IMR-90 (cell line): ENCODE measurements at regions not wholly inside any gene's neighbourhood (a gene's known extent, or its start where the extent isn't known, plus 50 kb on each side); places are given as distances from the start of the nearest gene placed in this dataset.
"Not testable (repeated sequence)": the region's sequence is repeated elsewhere in the genome, so short reads cannot be mapped to it uniquely, and the experiment has no call there.

ENCODE experiments used
- ATAC-seq: fragments of 200-7000 bp; cut with Tn5 transposase; 2 replicates; pipeline ENCODE4 v1.9.1; 2020; ENCODE audit warnings: low read depth, mild to moderate bottlenecking, moderate library complexity
- BruUV-seq: library from RNA; stranded (reverse); fragments of 400-500 nt; replicated peaks from 2 replicates; lab custom pipeline; 2021; lab: Mats Ljungman, UMichigan
- CTCF ChIA-PET: fragments of 300-600 bp; formaldehyde crosslinking; extraction: SDS; loops from one replicate; lab custom pipeline; 2021; ENCODE audit warnings: antibody characterized with exemption; lab: Yijun Ruan, JAX
- POLR2A ChIA-PET: fragments of 300-600 bp; sonication (Branson Sonifier 250); formaldehyde crosslinking; loops from one replicate; lab custom pipeline; 2022; ENCODE audit warnings: antibody characterized with exemption; ENCODE audit not compliant: unreplicated experiment; lab: Charles Lee
- DNase-seq: peaks from one replicate; pipeline ENCODE4 v3.0.0; 2013
- H2AFZ ChIP-seq: replicated peaks from 2 replicates; pipeline ENCODE3; 2013; ENCODE audit warnings: low read length, mild to moderate bottlenecking; ENCODE audit not compliant: poor library complexity
- H2AK5ac ChIP-seq: 2 replicates; pipeline ENCODE4 v1.6.1; 2013; ENCODE audit warnings: low read depth, low read length, inconsistent platforms
- H2AK9ac ChIP-seq: replicated peaks from 2 replicates; pipeline ENCODE3; 2013; ENCODE audit warnings: mild to moderate bottlenecking, low read depth, low read length, moderate library complexity; ENCODE audit not compliant: poor library complexity
- H2BK120ac ChIP-seq: 2 replicates; pipeline ENCODE4 v1.6.1; 2013; ENCODE audit warnings: low read depth, low read length, inconsistent platforms
- H2BK15ac ChIP-seq: 3 replicates; pipeline ENCODE4 v1.6.1; 2013; ENCODE audit warnings: low read depth, low read length, inconsistent platforms
- H2BK20ac ChIP-seq: 2 replicates; pipeline ENCODE4 v1.6.1; 2013; ENCODE audit warnings: low read depth, mild to moderate bottlenecking, inconsistent platforms, low read length, moderate library complexity
- H2BK5ac ChIP-seq: 2 replicates; pipeline ENCODE4 v1.6.1; 2013; ENCODE audit warnings: mild to moderate bottlenecking, low read depth, low read length, inconsistent platforms; ENCODE audit not compliant: poor library complexity, severe bottlenecking
- H3K14ac ChIP-seq: replicated peaks from 2 replicates; pipeline ENCODE4 v1.6.1; 2013; ENCODE audit warnings: low read depth, low read length, inconsistent platforms
- H3K18ac ChIP-seq: 2 replicates; pipeline ENCODE4 v1.6.1; 2013; ENCODE audit warnings: low read depth, low read length, control low read depth
- H3K23ac ChIP-seq: 2 replicates; pipeline ENCODE4 v1.6.1; 2013; ENCODE audit warnings: low read depth, low read length, inconsistent platforms
- H3K27ac ChIP-seq: 2 replicates; pipeline ENCODE4 v1.5.1; 2013; ENCODE audit warnings: mild to moderate bottlenecking, control low read depth, low read length; ENCODE audit not compliant: insufficient read depth
- H3K27me3 ChIP-seq: 2 replicates; pipeline ENCODE4 v1.6.1; 2013; ENCODE audit warnings: low read length; ENCODE audit not compliant: control insufficient read depth, insufficient read depth
- H3K36me3 ChIP-seq: 2 replicates; pipeline ENCODE4 v1.6.1; 2013; ENCODE audit warnings: low read length, mixed read lengths; ENCODE audit not compliant: control insufficient read depth, insufficient read depth
- H3K4ac ChIP-seq: 2 replicates; pipeline ENCODE4 v1.6.1; 2013; ENCODE audit warnings: low read depth, low read length, inconsistent platforms
- H3K4me1 ChIP-seq: 2 replicates; pipeline ENCODE4 v1.6.1; 2013; ENCODE audit warnings: low read length, mixed read lengths; ENCODE audit not compliant: control insufficient read depth, insufficient read depth
- H3K4me2 ChIP-seq: 2 replicates; pipeline ENCODE4 v1.6.1; 2013; ENCODE audit warnings: low read depth, mild to moderate bottlenecking, control low read depth, low read length, moderate library complexity
- H3K4me3 ChIP-seq: 2 replicates; pipeline ENCODE4 v1.5.1; 2013; ENCODE audit warnings: low read depth, mild to moderate bottlenecking, control low read depth, low read length, moderate library complexity; ENCODE audit not compliant: insufficient read depth
- H3K56ac ChIP-seq: 2 replicates; pipeline ENCODE4 v1.6.1; 2013; ENCODE audit warnings: low read length, inconsistent platforms; ENCODE audit not compliant: insufficient read depth; ENCODE audit errors: extremely low read depth
- H3K79me1 ChIP-seq, 2 experiments: 2 replicates each; pipeline ENCODE4 v1.6.1; 2013; ENCODE audit warnings: low read length in 2 of 2, inconsistent platforms in 1 of 2, low read depth in 1 of 2
- H3K9ac ChIP-seq: 2 replicates; pipeline ENCODE4 v1.6.1; 2013; ENCODE audit warnings: low read depth, low read length, control low read depth
- H3K9me1 ChIP-seq: 2 replicates; pipeline ENCODE4 v1.6.1; 2013; ENCODE audit warnings: low read length, inconsistent platforms; ENCODE audit not compliant: insufficient read depth
- H3K9me3 ChIP-seq: 2 replicates; pipeline ENCODE4 v1.6.1; 2013; ENCODE audit warnings: low read length; ENCODE audit not compliant: control insufficient read depth, insufficient read depth
- H4K20me1 ChIP-seq: 2 replicates; pipeline ENCODE4 v1.6.1; 2013; ENCODE audit warnings: low read length, inconsistent platforms; ENCODE audit not compliant: insufficient read depth
- H4K5ac ChIP-seq: 2 replicates; pipeline ENCODE4 v1.6.1; 2013; ENCODE audit warnings: mild to moderate bottlenecking, low read depth, low read length, control low read depth
- H4K8ac ChIP-seq, 2 experiments: 2 replicates each; pipeline ENCODE4 v1.6.1; 2013; ENCODE audit warnings: low read depth in 2 of 2, low read length in 2 of 2, control low read depth in 1 of 2, inconsistent platforms in 1 of 2
- H4K91ac ChIP-seq: 2 replicates; pipeline ENCODE4 v1.6.1; 2013; ENCODE audit warnings: low read depth, low read length, inconsistent platforms; ENCODE audit not compliant: insufficient read depth
- BHLHE40 ChIP-seq: fragments of 150-350 bp; IDR thresholded peaks from 2 replicates; pipeline ENCODE4 v1.6.1; 2016; ENCODE audit warnings: mild to moderate bottlenecking, low read depth, low read length
- CHD1 ChIP-seq: IDR thresholded peaks from 2 replicates; pipeline ENCODE4 v1.6.1; 2012; ENCODE audit warnings: low read depth, low read length, improper control_type of control experiment
- ELK1 ChIP-seq: fragments of 150-350 bp; IDR thresholded peaks from 2 replicates; pipeline ENCODE4 v1.6.1; 2016; ENCODE audit warnings: low read depth, mild to moderate bottlenecking, low read length, moderate library complexity, borderline replicate concordance
- FOS ChIP-seq: fragments of 150-350 bp; IDR thresholded peaks from 2 replicates; pipeline ENCODE4 v1.6.1; 2016; ENCODE audit warnings: low read depth, low read length
- MAZ ChIP-seq: IDR thresholded peaks from 2 replicates; pipeline ENCODE4 v1.6.1; 2012; ENCODE audit warnings: low read depth, mild to moderate bottlenecking, low read length, improper control_type of control experiment, moderate library complexity, borderline replicate concordance
- NFE2L2 ChIP-seq: fragments of 150-350 bp; IDR thresholded peaks from 2 replicates; pipeline ENCODE4 v1.6.1; 2016; ENCODE audit warnings: low read depth, mild to moderate bottlenecking, low read length
- RAD21 ChIP-seq: IDR thresholded peaks from 2 replicates; pipeline ENCODE4 v1.6.1; 2012; ENCODE audit warnings: low read length, improper control_type of control experiment
- RFX5 ChIP-seq: IDR thresholded peaks from 2 replicates; pipeline ENCODE4 v1.8.0; 2012; ENCODE audit warnings: low read depth, mild to moderate bottlenecking, low read length, moderate library complexity
- SMC3 ChIP-seq: fragments of 150-350 bp; IDR thresholded peaks from 2 replicates; pipeline ENCODE4 v1.6.1; 2016; ENCODE audit warnings: low read depth, mild to moderate bottlenecking, antibody characterized with exemption, low read length, moderate library complexity
- WGBS, 2 experiments: methylation state at CpG; one replicate each; pipeline versions ENCODE4 v1.1.5 to v1.1.7; 2013; ENCODE audit warnings: missing lambda C conversion rate in 2 of 2; ENCODE audit not compliant: insufficient read length in 1 of 2; ENCODE audit errors: extremely low coverage in 2 of 2; 5-methylcytosine and 5-hydroxymethylcytosine counted together
- dilution Hi-C: fragments of 300-500 bp; cut with HindIII; formaldehyde crosslinking; loops from one replicate; pipeline ENCODE4 v1.14.3; 2018; ENCODE audit warnings: low sequenced_read_pairs; ENCODE audit not compliant: unreplicated experiment
- in situ Hi-C: fragments of 300-500 bp; cut with MboI; formaldehyde crosslinking; loops from 3 replicates; pipeline ENCODE4 v1.14.3; 2019; ENCODE audit warnings: low sequenced_read_pairs, inconsistent platforms, mixed read lengths
- intact Hi-C: fragments of 100-400 bp; cut with micrococcal nuclease; formaldehyde crosslinking; loops from 2 replicates; pipeline ENCODE4 v1.10.0; 2022

DNA sequence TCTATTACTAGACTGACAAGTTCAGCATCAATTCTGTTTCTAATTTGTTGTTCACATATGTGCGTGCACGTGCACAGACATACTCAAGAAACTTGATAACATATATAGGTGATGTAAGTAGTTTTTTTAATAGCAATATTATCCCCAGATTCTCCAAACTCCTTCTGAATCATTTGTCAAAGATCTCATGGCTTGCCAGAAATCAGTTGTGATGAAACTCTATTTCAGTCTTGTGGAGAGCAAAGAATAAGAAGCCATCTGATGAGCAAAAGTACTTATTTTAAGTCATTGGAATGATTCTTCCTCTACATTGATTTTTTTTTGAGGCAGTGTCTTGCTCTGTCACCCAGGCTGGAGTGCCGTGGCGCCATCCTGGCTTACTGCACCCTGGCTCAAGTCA lies 167.0 kb upstream of the TBL1XR1 start:
- no peaks in the 10 kb centered on the region for H3K9me3 ChIP-seq
- ATAC-seq (no peak), DNase-seq (no peak)
- POLR2A ChIA-PET = no interaction called here
- no peak overlapping the region for H2AFZ ChIP-seq
- no peak overlapping the region for H3K56ac ChIP-seq
- no peak overlapping the region for H2BK15ac ChIP-seq
- H3K9me1 ChIP-seq = no peaks in the 10 kb centered on the region
- H3K79me1 ChIP-seq = peaks cover 0 to 4% of the 10 kb centered on the region in 2 experiments; a peak in 1 of 4 replicates
- no peak overlapping the region for H2BK120ac ChIP-seq
- H3K27me3 ChIP-seq = no peaks in the 10 kb centered on the region
- H3K4me3 ChIP-seq = no peak overlapping the region
- no peak overlapping the region for H4K8ac ChIP-seq
- no CpG with 5 or more reads among the region's 4 CpGs for whole genome bisulfite sequencing, 2 experiments
- H3K4me1 ChIP-seq = peaks cover 9% of the 10 kb centered on the region
- H3K14ac ChIP-seq = no peak overlapping the region
- in situ Hi-C loops (loop anchor here (5.0 kb wide), 2 partner anchors 167 to 968 kb away; partner anchors contain the start of gene TBL1XR1), dilution Hi-C loops (no loop called here), intact Hi-C loops (loop anchor here (5.0 to 10.0 kb wide), 4 partner anchors 98 to 441 kb away; no protein-coding TSS in a partner anchor)
- H3K36me3 ChIP-seq = no peaks in the 10 kb centered on the region
- H3K9ac ChIP-seq = no peak overlapping the region
- H3K4me2 ChIP-seq = no peak overlapping the region
- H2AK5ac ChIP-seq = no peak overlapping the region; the same call in 1 of the 2 replicates
- no peak overlapping the region for H3K4ac ChIP-seq
- TF ChIP-seq RAD21 = no peak
- TF ChIP-seq NFE2L2 = no peak
- TF ChIP-seq SMC3 = no peak
- no peak for TF ChIP-seq CHD1
- TF ChIP-seq RFX5 = no peak
- no peak for TF ChIP-seq MAZ
- TF ChIP-seq FOS = no peak
- TF ChIP-seq ELK1 = no peak
- no peak for TF ChIP-seq BHLHE40
- no peak overlapping the region for H3K18ac ChIP-seq
- H4K5ac ChIP-seq = no peak overlapping the region
- BruUV-seq = no TSS peak
- CTCF ChIA-PET = no interaction called here
- no peak overlapping the region for H2AK9ac ChIP-seq
- H4K20me1 ChIP-seq = no peaks in the 10 kb centered on the region
- no peak overlapping the region for H3K27ac ChIP-seq
- H2BK20ac ChIP-seq = no peak overlapping the region
- H2BK5ac ChIP-seq = no peak overlapping the region
- no peak overlapping the region for H3K23ac ChIP-seq
- no peak overlapping the region for H4K91ac ChIP-seq

DNA sequence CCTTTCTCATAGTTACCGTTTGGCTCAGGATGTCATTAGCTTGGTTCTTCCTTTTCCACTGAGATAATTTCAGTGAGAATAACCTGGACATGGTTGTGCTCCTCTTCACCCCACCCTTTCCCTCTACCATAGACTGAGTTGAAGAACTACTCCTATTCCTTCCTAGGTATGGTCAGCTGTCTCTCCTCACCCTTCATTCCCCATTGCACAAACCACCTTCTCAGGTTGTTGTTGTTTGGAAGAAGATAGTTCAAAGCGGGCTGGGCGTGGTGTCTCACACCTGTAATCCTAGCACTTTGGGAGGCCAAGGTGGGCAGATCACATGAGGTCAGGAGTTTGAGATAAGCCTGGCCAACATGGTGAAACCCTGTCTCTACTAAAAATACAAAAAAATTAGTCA lies 168.0 kb upstream of the TBL1XR1 start:
- intact Hi-C loops = loop anchor here (10.0 kb wide), 1 partner anchor 440 kb away; no protein-coding TSS in a partner anchor
- H2AK9ac ChIP-seq, H2BK20ac ChIP-seq, H2BK5ac ChIP-seq, H3K14ac ChIP-seq, ATAC-seq, H3K27me3 ChIP-seq, H3K23ac ChIP-seq, DNase-seq, H3K4ac ChIP-seq, POLR2A ChIA-PET, in situ Hi-C loops, H3K36me3 ChIP-seq, H2BK15ac ChIP-seq, H2BK120ac ChIP-seq, H3K79me1 ChIP-seq, H3K27ac ChIP-seq, H2AFZ ChIP-seq, H3K4me1 ChIP-seq, H3K9me3 ChIP-seq, H3K9me1 ChIP-seq, H2AK5ac ChIP-seq, BruUV-seq, H4K8ac ChIP-seq, dilution Hi-C loops, H3K4me2 ChIP-seq, H3K56ac ChIP-seq, H4K5ac ChIP-seq, H3K18ac ChIP-seq, H3K4me3 ChIP-seq, H4K20me1 ChIP-seq, H4K91ac ChIP-seq, H3K9ac ChIP-seq: not testable (repeated sequence)
- CTCF ChIA-PET = interaction anchor here (0.6 kb wide), 1 partner anchor 36 kb away, joined by 3 read pairs; no protein-coding TSS in a partner anchor
- WGBS, 2 experiments = 100% methylated on average over 1 of the region's 3 CpGs; no CpG with 5 or more reads in 1 of the 2 experiments
